Liver (tissue), 3 donors: ENCODE measurements at regions not wholly inside any gene's neighbourhood (a gene's known extent, or its start where the extent isn't known, plus 50 kb on each side); places are given as distances from the start of the nearest gene placed in this dataset.

Experiments used
- ATF3 ChIP-seq: IDR thresholded peaks from 2 replicates; pipeline ENCODE4 v1.6.1; 2016; ENCODE audit warnings: antibody characterized with exemption
- CTCF ChIP-seq: fragments of 150-350 bp; IDR thresholded peaks from 2 replicates; pipeline ENCODE4 v1.5.1; 2017; ENCODE audit warnings: improper control_type of control experiment, low read depth, low read length; ENCODE audit not compliant: missing input control
- FOXA1 ChIP-seq: IDR thresholded peaks from 2 replicates; pipeline ENCODE4 v1.6.1; 2016; ENCODE audit warnings: antibody characterized with exemption
- GABPA ChIP-seq, 2 donors: IDR thresholded peaks in 1 of 2; conservative IDR thresholded peaks in 1 of 2; 2 replicates each; pipeline ENCODE4 v1.6.1; 2016; ENCODE audit warnings: antibody characterized with exemption in 2 of 2, mild to moderate bottlenecking in 1 of 2, moderate library complexity in 1 of 2
- HNF4A ChIP-seq, 2 donors: conservative IDR thresholded peaks; 2 replicates each; pipeline ENCODE4 v1.6.1; 2016; ENCODE audit warnings: antibody characterized with exemption in 2 of 2, mild to moderate bottlenecking in 2 of 2
- JUND ChIP-seq, 2 donors: IDR thresholded peaks; 2 replicates each; pipeline ENCODE4 v1.6.1; 2016; ENCODE audit warnings: antibody characterized with exemption in 2 of 2
- MAX ChIP-seq: IDR thresholded peaks from 2 replicates; pipeline ENCODE4 v1.6.1; 2016; ENCODE audit warnings: antibody characterized with exemption
- RAD21 ChIP-seq, 2 donors: IDR thresholded peaks; 2 replicates each; pipeline ENCODE4 v1.6.1; 2016; ENCODE audit warnings: antibody characterized with exemption in 2 of 2, mild to moderate bottlenecking in 2 of 2
- REST ChIP-seq: IDR thresholded peaks from 2 replicates; pipeline ENCODE4 v1.6.1; 2016; ENCODE audit warnings: antibody characterized with exemption, mild to moderate bottlenecking
- RXRA ChIP-seq, 2 donors: IDR thresholded peaks; 2 replicates each; pipeline ENCODE4 v1.6.1; 2017 to 2018; ENCODE audit warnings: antibody characterized with exemption in 2 of 2, mild to moderate bottlenecking in 1 of 2
- SP1 ChIP-seq: IDR thresholded peaks from 2 replicates; pipeline ENCODE4 v1.6.1; 2018; ENCODE audit warnings: antibody characterized with exemption, mild to moderate bottlenecking
- TAF1 ChIP-seq: conservative IDR thresholded peaks from 2 replicates; pipeline ENCODE4 v1.6.1; 2016; ENCODE audit warnings: antibody characterized with exemption, mild to moderate bottlenecking
- donor health status: healthy.
- donor health status: healthy.

GRCh38 chr13:99053636-99054233 lies 75.9 kb upstream of the DOCK9 start:
- TF ChIP-seq CTCF: no peak
- TF ChIP-seq JUND (IDR thresholded peaks at IDR 0.05): no peak
- TF ChIP-seq RAD21 (IDR thresholded peaks at IDR 0.05): no peak
- TF ChIP-seq GABPA (IDR thresholded peaks at IDR 0.05 in 1 of 2, conservative IDR thresholded peaks at IDR 0.05 in 1 of 2): no peak
- no peak for TF ChIP-seq REST
- TF ChIP-seq MAX: no peak
- no peak for TF ChIP-seq SP1
- no peak for TF ChIP-seq FOXA1
- TF ChIP-seq ATF3: no peak
- TF ChIP-seq TAF1: no peak
- TF ChIP-seq RXRA (IDR thresholded peaks at IDR 0.05): no peak
- TF ChIP-seq HNF4A (conservative IDR thresholded peaks at IDR 0.05): no peak
